ENCODE measurements at regions not wholly inside any gene's neighbourhood (a gene's known extent, or its start where the extent isn't known, plus 50 kb on each side); places are given as distances from the start of the nearest gene placed in this dataset.
"Not testable (repeated sequence)": the region's sequence is repeated elsewhere in the genome, so short reads cannot be mapped to it uniquely, and the experiment has no call there.

- DNase-seq = no peak
These were observed 729.7 kb upstream of the USP15 start for GRCh38 chr12:61530456-61530855.

- DNase-seq = no peak
These were observed 729.0 kb upstream of the USP15 start for GRCh38 chr12:61531195-61531594.

- DNase-seq = no peak
These were observed 724.1 kb upstream of the USP15 start for GRCh38 chr12:61536117-61536516.

GRCh38 chr12:61536525-61536924 is 723.7 kb upstream of the USP15 start:
- DNase-seq = no peak

GRCh38 chr12:61538951-61539350 is 721.3 kb upstream of the USP15 start:
- no peak for DNase-seq

GRCh38 chr12:61542551-61542950 is 717.7 kb upstream of the USP15 start:
- no peak for DNase-seq

GRCh38 chr12:61546296-61546695 is 713.9 kb upstream of the USP15 start:
- no peak for DNase-seq

GRCh38 chr12:61553091-61553490 is 707.1 kb upstream of the USP15 start:
- DNase-seq = no peak

GRCh38 chr12:61554268-61555008 is 705.8 kb upstream of the USP15 start:
- no peak for DNase-seq

GRCh38 chr12:61563665-61564450 is 696.3 kb upstream of the USP15 start:
- no peak for DNase-seq

GRCh38 chr12:61564466-61564865 is 695.7 kb upstream of the USP15 start:
- DNase-seq = no peak

- DNase-seq = no peak
These were observed 694.0 kb upstream of the USP15 start for GRCh38 chr12:61566183-61566582.

GRCh38 chr12:61574339-61574738 is 685.9 kb upstream of the USP15 start:
- no peak for DNase-seq

- no peak for DNase-seq
These were observed 675.3 kb upstream of the USP15 start for GRCh38 chr12:61584943-61585342.

GRCh38 chr12:61590864-61591263 is 669.3 kb upstream of the USP15 start:
- not testable (repeated sequence) for DNase-seq

- DNase-seq = no peak
These were observed 650.1 kb upstream of the USP15 start for GRCh38 chr12:61610143-61610542.

- no peak for DNase-seq
These were observed 630.5 kb upstream of the USP15 start for GRCh38 chr12:61629702-61630101.

- DNase-seq = no peak
These were observed 613.6 kb upstream of the USP15 start for GRCh38 chr12:61646639-61647038.

GRCh38 chr12:61647566-61647965 is 612.6 kb upstream of the USP15 start:
- no peak for DNase-seq

GRCh38 chr12:61652265-61652664 is 607.9 kb upstream of the USP15 start:
- DNase-seq = no peak

- no peak for DNase-seq
These were observed 605.5 kb upstream of the USP15 start for GRCh38 chr12:61654698-61655097.

- no peak for DNase-seq
These were observed 605.0 kb upstream of the USP15 start for GRCh38 chr12:61655241-61655640.

GRCh38 chr12:61667676-61668075 is 592.5 kb upstream of the USP15 start:
- DNase-seq = no peak

GRCh38 chr12:61676520-61676919 is 583.7 kb upstream of the USP15 start:
- no peak for DNase-seq
